GM12878 (cell line): ENCODE measurements at regions not wholly inside any gene's neighbourhood (a gene's known extent, or its start where the extent isn't known, plus 50 kb on each side); places are given as distances from the start of the nearest gene placed in this dataset.

Experiments used
- ATAC-seq: fragments of 200-7000 bp; cut with Tn5 transposase; 3 replicates; pipeline ENCODE4 v1.9.1; 2020; ENCODE audit warnings: mild to moderate bottlenecking, moderate library complexity
- BruUV-seq: library from RNA; stranded (reverse); fragments of 400-500 nt; replicated peaks from 2 replicates; lab custom pipeline; 2021; lab: Mats Ljungman, UMichigan
- CTCF ChIA-PET: fragments of 300-600 bp; sonication (Branson Sonifier 250); formaldehyde crosslinking; extraction: SDS; loops from one replicate; lab custom pipeline; 2021; ENCODE audit warnings: inconsistent platforms; lab: Yijun Ruan, JAX
- POLR2A ChIA-PET: fragments of 350-600 bp; formaldehyde crosslinking; extraction: SDS; loops from one replicate; lab custom pipeline; 2021; ENCODE audit warnings: inconsistent platforms; lab: Charles Lee
- RAD21 ChIA-PET: fragments of 300-600 bp; sonication (Branson Sonifier 250); formaldehyde crosslinking; loops from one replicate; lab custom pipeline; 2023; ENCODE audit warnings: antibody characterized with exemption; ENCODE audit not compliant: unreplicated experiment; lab: Charles Lee
- SMC1A ChIA-PET: fragments of 300-600 bp; sonication (Branson Sonifier 250); formaldehyde crosslinking; loops from one replicate; lab custom pipeline; 2023; ENCODE audit not compliant: unreplicated experiment, uncharacterized antibody; lab: Charles Lee
- DNase-seq: peaks from one replicate; pipeline ENCODE4 v3.0.0-alpha.2; 2011; ENCODE audit warnings: low read depth, low spot score
- FAIRE-seq: peaks from 3 replicates; lab custom pipeline; 2011; peaks lifted over from hg19 to GRCh38; lab: Jason Lieb, UNC
- H2AFZ ChIP-seq: 2 replicates; pipeline ENCODE4 v1.6.0; 2011; ENCODE audit warnings: low read depth, low read length, control low read depth; ENCODE audit not compliant: control insufficient read depth
- H3K27ac ChIP-seq: 2 replicates; pipeline ENCODE4 v1.5.1; 2011; ENCODE audit warnings: control low read depth; ENCODE audit not compliant: control insufficient read depth, insufficient read depth
- H3K27me3 ChIP-seq, 2 experiments: replicated peaks in 1 of 2; 2 replicates each; pipeline versions ENCODE4 v1.6.0 to v1.6.1; 2011; ENCODE audit warnings: low read length in 1 of 2; ENCODE audit not compliant: control insufficient read depth in 2 of 2, insufficient read depth in 2 of 2
- H3K36me3 ChIP-seq, 2 experiments: 2 replicates each; pipeline ENCODE4 v1.5.1; 2011; ENCODE audit warnings: low read length in 1 of 2; ENCODE audit not compliant: control insufficient read depth in 2 of 2, insufficient read depth in 2 of 2
- H3K4me1 ChIP-seq: 2 replicates; pipeline ENCODE4 v1.6.1; 2011; ENCODE audit warnings: mild to moderate bottlenecking, low read length, moderate library complexity, mixed read lengths; ENCODE audit not compliant: control insufficient read depth, insufficient read depth
- H3K4me2 ChIP-seq: 2 replicates; pipeline ENCODE4 v1.6.0; 2011; ENCODE audit warnings: control low read depth; ENCODE audit not compliant: control insufficient read depth, insufficient read depth
- H3K4me3 ChIP-seq: fragments of 200-600 bp; sonication (generic); 2 replicates; pipeline ENCODE4 v1.5.1; 2016
- H3K79me2 ChIP-seq: 2 replicates; pipeline ENCODE4 v1.6.0; 2011; ENCODE audit warnings: low read length; ENCODE audit not compliant: control insufficient read depth, insufficient read depth
- H3K9ac ChIP-seq: 2 replicates; pipeline ENCODE4 v1.8.0; 2011; ENCODE audit warnings: low read length, control low read depth, mixed read lengths; ENCODE audit not compliant: control insufficient read depth, insufficient read depth
- H3K9me3 ChIP-seq: replicated peaks from 3 replicates; pipeline ENCODE4 v1.5.1; 2011; ENCODE audit warnings: mild to moderate bottlenecking, low read length; ENCODE audit not compliant: control insufficient read depth, insufficient read depth
- H4K20me1 ChIP-seq: 2 replicates; pipeline ENCODE4 v1.6.0; 2011; ENCODE audit not compliant: control insufficient read depth, insufficient read depth
- ASH2L ChIP-seq: fragments of 300-600, 200-600 bp; sonication (generic); IDR thresholded peaks from 2 replicates; pipeline ENCODE4 v1.6.1; 2017; ENCODE audit warnings: low read depth, mild to moderate bottlenecking, borderline replicate concordance
- ATF2 ChIP-seq: IDR thresholded peaks from 2 replicates; pipeline ENCODE4 v1.6.1; 2012; ENCODE audit warnings: low read length, inconsistent platforms
- BACH1 ChIP-seq: fragments of 450-650 bp; IDR thresholded peaks from 2 replicates; pipeline ENCODE4 v1.6.1; 2017; ENCODE audit warnings: mild to moderate bottlenecking, borderline replicate concordance
- CEBPZ ChIP-seq: fragments of 150-350 bp; IDR thresholded peaks from 2 replicates; pipeline ENCODE4 v1.6.1; 2016; ENCODE audit warnings: low read depth, low read length
- CREB1 ChIP-seq: IDR thresholded peaks from 2 replicates; pipeline ENCODE4 v1.6.1; 2012; ENCODE audit warnings: low read depth, mild to moderate bottlenecking, inconsistent platforms
- JUND ChIP-seq: IDR thresholded peaks from 2 replicates; pipeline ENCODE4 v1.6.1; 2012; ENCODE audit warnings: low read depth, mild to moderate bottlenecking, low read length, improper control_type of control experiment, moderate library complexity
- NFYB ChIP-seq: IDR thresholded peaks from 2 replicates; pipeline ENCODE4 v1.6.1; 2011; ENCODE audit warnings: low read depth, mild to moderate bottlenecking, low read length, improper control_type of control experiment, moderate library complexity; ENCODE audit not compliant: insufficient read depth
- NR2C1 ChIP-seq: fragments of 450-650 bp; IDR thresholded peaks from 2 replicates; pipeline ENCODE4 v1.6.1; 2017; ENCODE audit warnings: antibody characterized with exemption, mild to moderate bottlenecking, moderate library complexity
- POLR2AphosphoS5 ChIP-seq: IDR thresholded peaks from 2 replicates; pipeline ENCODE4 v1.6.1; 2011; ENCODE audit warnings: mild to moderate bottlenecking, low read length, inconsistent platforms
- POU2F2 ChIP-seq: IDR thresholded peaks from 3 replicates; pipeline ENCODE4 v1.6.1; 2011; ENCODE audit warnings: low read depth, mild to moderate bottlenecking, low read length, borderline replicate concordance
- SRF ChIP-seq, 2 experiments: IDR thresholded peaks; 2 replicates each; pipeline ENCODE4 v1.6.1; 2011; ENCODE audit warnings: low read depth in 2 of 2, low read length in 2 of 2, mild to moderate bottlenecking in 1 of 2, moderate library complexity in 1 of 2
- SUPT20H ChIP-seq: IDR thresholded peaks from 2 replicates; pipeline ENCODE4 v1.6.1; 2011; ENCODE audit warnings: low read depth, mild to moderate bottlenecking, low read length, moderate library complexity, borderline replicate concordance; ENCODE audit not compliant: control insufficient read depth
- TCF7 ChIP-seq: IDR thresholded peaks from 2 replicates; pipeline ENCODE4 v1.6.1; 2014; ENCODE audit warnings: antibody characterized with exemption, borderline replicate concordance
- ZBTB33 ChIP-seq: fragments of 450-650 bp; IDR thresholded peaks from 2 replicates; pipeline ENCODE4 v1.6.1; 2017; ENCODE audit warnings: mild to moderate bottlenecking
- WGBS: methylation state at CpG from one replicate; pipeline ENCODE4 v1.1.6; 2016; ENCODE audit warnings: low lambda C conversion rate; ENCODE audit not compliant: insufficient replicate concordance, insufficient coverage; ENCODE audit errors: missing lambda C conversion rate; 5-methylcytosine and 5-hydroxymethylcytosine counted together
- in situ Hi-C: fragments of 300-500 bp; cut with MboI; formaldehyde crosslinking; loops from 9 replicates; pipeline ENCODE4 v1.14.3; 2018; ENCODE audit warnings: mixed read lengths
- intact Hi-C: fragments of 100-400 bp; cut with micrococcal nuclease; formaldehyde crosslinking; loops from one replicate; pipeline ENCODE4 v1.14.2; 2022; ENCODE audit not compliant: unreplicated experiment

GRCh38 chr4:187227907-187228704 is 504.4 kb upstream of the FAT1 start (continued):
- TF ChIP-seq SRF (IDR thresholded peaks at IDR 0.05; ENCODE audit: low read depth in 2 of 2, low read length in 2 of 2), result no peak
- TF ChIP-seq CREB1, result no peak
- no peak for TF ChIP-seq TCF7
- no peak for TF ChIP-seq ASH2L

- H4K20me1 ChIP-seq, result no peaks in the 10 kb centered on the region
- H3K4me1 ChIP-seq, result no peaks in the 10 kb centered on the region
- no peaks in the 10 kb centered on the region for H3K36me3 ChIP-seq
- SMC1A ChIA-PET, result no interaction called here
- POLR2A ChIA-PET, result no interaction called here
- no peak overlapping the region for H3K4me3 ChIP-seq
- intact Hi-C loops, result no loop called here
- H3K9me3 ChIP-seq, result no peaks in the 10 kb centered on the region; the same call in 2 of the 3 replicates
- no peak for ATAC-seq
- H3K9ac ChIP-seq, result no peak overlapping the region
- in situ Hi-C loops, result no loop called here
- no peak for FAIRE-seq
- H3K27ac ChIP-seq, result no peak overlapping the region
- 7% methylated on average over 3 of the region's 3 CpGs for WGBS
- no peak overlapping the region for H3K4me2 ChIP-seq
- CTCF ChIA-PET, result no interaction called here
- no peak for DNase-seq
- no peaks in the 10 kb centered on the region for H3K79me2 ChIP-seq
- no TSS peak for BruUV-seq
- H2AFZ ChIP-seq, result no peak overlapping the region
- RAD21 ChIA-PET, result no interaction called here
- no peaks in the 10 kb centered on the region for H3K27me3 ChIP-seq
- TF ChIP-seq JUND (no peak), NR2C1 (no peak), POU2F2 (no peak), BACH1 (no peak), CEBPZ (no peak), POLR2AphosphoS5 (no peak), NFYB (no peak), SUPT20H (no peak), ASH2L (no peak), ZBTB33 (no peak), ATF2 (no peak)
Observed at GRCh38 chr4:187232196-187232595, 508.5 kb upstream of the FAT1 start.
